ENCODE measurements at regions not wholly inside any gene's neighbourhood (a gene's known extent, or its start where the extent isn't known, plus 50 kb on each side); places are given as distances from the start of the nearest gene placed in this dataset.

GRCh38 chr3:187447737-187448136 is 79.6 kb downstream of the RTP4 start:
- TF ChIP-seq CTCF (IDR thresholded peaks at IDR 0.05) = no peak
- intact Hi-C loops (cut with DNase I) = no loop called here
- Histone ChIP-seq H3K9me3 (peaks cover 0 to 4% of the 10 kb centered on the region in 2 donors), H3K36me3 (no peaks in the 10 kb centered on the region), H3K4me3 (no peak overlapping the region), H3K4me1 (no peaks in the 10 kb centered on the region), H3K27ac (no peak overlapping the region), H3K27me3 (no peaks in the 10 kb centered on the region)
- no peak for DNase-seq (ENCODE audit: low spot score in 2 of 2)

- no peaks in the 10 kb centered on the region for H3K27me3 ChIP-seq
- no peaks in the 10 kb centered on the region for H3K36me3 ChIP-seq
- no peaks in the 10 kb centered on the region for H3K4me1 ChIP-seq
- H3K4me3 ChIP-seq = no peak overlapping the region
- no peak for DNase-seq (ENCODE audit: low spot score in 2 of 2)
- intact Hi-C loops (cut with DNase I) = no loop called here
- H3K9me3 ChIP-seq = no peaks in the 10 kb centered on the region
- TF ChIP-seq CTCF (IDR thresholded peaks at IDR 0.05) = no peak
- H3K27ac ChIP-seq = no peak overlapping the region
Measured at GRCh38 chr3:187445356-187445755, 77.2 kb downstream of the RTP4 start.

GRCh38 chr3:187434524-187434923 is 66.3 kb downstream of the RTP4 start:
- Histone ChIP-seq H3K9me3 (no peaks in the 10 kb centered on the region), H3K27me3 (no peaks in the 10 kb centered on the region), H3K4me3 (no peak overlapping the region), H3K4me1 (no peaks in the 10 kb centered on the region), H3K27ac (no peak overlapping the region), H3K36me3 (no peaks in the 10 kb centered on the region)
- TF ChIP-seq CTCF (IDR thresholded peaks at IDR 0.05) = no peak
- no peak for DNase-seq (ENCODE audit: low spot score in 2 of 2)
- intact Hi-C loops (cut with DNase I) = no loop called here

GRCh38 chr3:187430576-187430975 is 62.4 kb downstream of the RTP4 start:
- H3K9me3 ChIP-seq = no peaks in the 10 kb centered on the region
- no peaks in the 10 kb centered on the region for H3K27me3 ChIP-seq
- H3K36me3 ChIP-seq = no peaks in the 10 kb centered on the region
- no peak overlapping the region for H3K4me3 ChIP-seq
- no peak for DNase-seq (ENCODE audit: low spot score in 2 of 2)
- no peak for TF ChIP-seq CTCF (IDR thresholded peaks at IDR 0.05)
- intact Hi-C loops (cut with DNase I) = no loop called here
- no peak overlapping the region for H3K27ac ChIP-seq
- H3K4me1 ChIP-seq = no peaks in the 10 kb centered on the region
